SIG-M5 treated with dmso at 0.1 percent for 504 hours (cell line): ENCODE measurements at regions not wholly inside any gene's neighbourhood (a gene's known extent, or its start where the extent isn't known, plus 50 kb on each side); places are given as distances from the start of the nearest gene placed in this dataset.
A peak's percentile ranks its signal among the peaks of the same experiment; 100 is the strongest.
"Not testable (repeated sequence)": the region's sequence is repeated elsewhere in the genome, so short reads cannot be mapped to it uniquely, and the experiment has no call there.

Source experiments
- DNase-seq: peaks from one replicate; lab custom pipeline; 2025; ENCODE audit not compliant: unreplicated experiment; lab: John Stamatoyannopoulos, UW

DNA sequence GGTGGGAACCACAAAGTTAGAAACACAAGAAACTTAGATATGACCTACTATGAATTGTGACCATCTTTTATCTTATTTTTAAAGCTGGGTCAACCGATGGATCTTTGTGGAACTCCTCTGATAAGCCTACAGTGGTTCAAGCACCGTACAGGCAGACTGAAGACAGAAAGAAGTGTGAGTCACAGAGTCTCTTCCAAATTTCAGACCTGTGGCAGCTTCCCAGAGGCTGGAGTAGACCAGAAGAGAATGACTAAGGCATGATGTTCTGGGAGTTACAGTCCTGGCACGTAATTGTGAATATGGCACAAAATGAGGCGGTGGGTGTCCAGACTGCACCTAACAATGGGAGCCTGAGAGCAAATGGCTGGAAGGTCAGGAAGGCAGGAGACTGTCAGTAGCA lies 70.0 kb downstream of the LMO4 start:
- DNase-seq, result no peak

DNA sequence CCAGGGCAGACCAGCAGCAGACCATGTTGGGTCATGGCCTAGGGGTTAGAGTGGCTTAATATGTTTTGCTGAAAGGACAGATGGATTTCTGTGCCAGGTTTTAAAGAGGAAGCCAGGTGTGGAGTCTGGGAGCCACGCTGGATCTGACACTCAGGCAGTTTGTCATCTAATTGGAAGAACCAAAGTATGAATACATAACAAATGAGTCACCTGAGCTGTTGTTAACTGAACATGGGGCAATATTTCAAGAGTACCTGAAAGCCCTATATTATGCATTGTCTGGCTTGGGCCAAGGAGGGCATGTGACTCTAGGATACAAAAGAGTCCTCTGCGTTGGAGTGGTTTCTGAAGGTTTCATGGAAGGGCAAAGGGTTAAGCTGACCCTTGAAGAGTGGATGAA lies 70.6 kb downstream of the LMO4 start:
- DNase-seq, result no peak

DNA sequence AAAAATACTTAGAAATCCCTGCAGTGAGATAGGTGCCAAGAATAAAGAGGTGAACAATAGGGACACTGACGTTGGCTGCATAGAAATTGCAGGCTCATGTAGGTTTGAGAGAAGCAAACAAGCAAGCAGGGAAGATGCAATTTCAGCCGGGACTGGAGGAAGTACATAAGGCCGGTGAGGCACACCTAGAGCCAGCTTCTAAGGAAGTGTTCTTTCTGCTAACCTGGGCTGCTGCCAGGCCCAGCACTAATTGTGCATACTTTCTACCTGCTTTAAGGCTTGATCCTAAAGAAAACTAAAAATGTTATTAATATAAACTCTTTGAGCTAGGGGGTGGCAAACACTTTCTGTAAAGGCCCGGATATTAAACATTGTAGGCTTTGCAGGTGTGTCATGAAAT lies 71.0 kb downstream of the LMO4 start:
- no peak for DNase-seq

DNA sequence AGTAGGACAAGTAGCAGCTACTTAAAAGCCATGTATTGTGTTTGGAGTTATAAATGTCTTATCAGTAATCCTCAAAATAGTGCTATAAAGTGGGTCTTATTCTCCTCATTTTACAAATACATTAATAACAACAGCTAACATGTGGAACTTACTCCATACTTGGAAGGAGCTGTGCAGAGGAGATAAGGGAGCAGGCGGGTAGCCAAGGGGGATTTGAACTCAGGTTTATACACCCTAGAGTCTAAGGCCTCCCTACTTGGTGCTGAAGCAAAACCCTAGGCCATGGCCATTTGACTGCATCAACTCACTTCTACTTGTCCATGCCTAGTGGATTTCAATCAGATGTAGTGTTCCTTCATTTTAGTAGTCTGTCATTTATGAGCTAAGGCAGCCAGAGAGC lies 72.1 kb downstream of the LMO4 start:
- no peak for DNase-seq

DNA sequence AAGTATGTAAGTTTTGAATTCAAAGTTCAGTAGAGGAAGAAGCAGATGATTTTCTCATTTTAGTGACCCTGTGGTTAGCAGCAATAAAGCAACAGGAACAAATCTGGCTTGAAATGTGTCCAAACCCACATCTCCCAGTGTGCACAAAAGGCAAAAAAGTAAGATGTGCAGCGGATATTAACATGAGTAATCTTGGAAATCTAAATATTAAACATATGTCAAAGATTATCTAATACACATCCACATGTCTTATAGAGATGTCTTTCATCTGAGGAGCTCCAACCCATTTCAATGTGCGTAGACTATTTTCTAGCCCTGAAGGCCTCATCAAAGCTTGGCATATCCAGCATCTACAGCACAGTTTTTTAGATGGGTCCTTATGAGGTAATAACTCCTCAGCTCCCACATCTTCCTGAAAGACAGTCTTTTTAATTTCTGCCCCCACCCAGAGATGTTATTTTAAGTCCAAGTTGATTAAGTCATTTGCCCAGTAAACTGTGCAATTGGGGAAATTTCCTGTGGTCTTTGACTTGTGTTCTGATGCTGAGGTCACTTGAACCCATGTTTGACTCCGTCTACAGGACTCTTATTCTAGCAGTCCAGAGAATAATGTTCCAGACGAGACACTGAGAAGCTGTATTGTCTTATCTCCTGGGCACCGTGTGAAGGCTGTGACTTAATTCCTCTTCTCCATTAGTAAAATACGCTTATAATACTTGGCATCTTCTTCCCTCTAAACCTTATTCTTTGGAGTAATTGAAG lies 73.7 kb downstream of the LMO4 start:
- peak; percentile 31 for DNase-seq

DNA sequence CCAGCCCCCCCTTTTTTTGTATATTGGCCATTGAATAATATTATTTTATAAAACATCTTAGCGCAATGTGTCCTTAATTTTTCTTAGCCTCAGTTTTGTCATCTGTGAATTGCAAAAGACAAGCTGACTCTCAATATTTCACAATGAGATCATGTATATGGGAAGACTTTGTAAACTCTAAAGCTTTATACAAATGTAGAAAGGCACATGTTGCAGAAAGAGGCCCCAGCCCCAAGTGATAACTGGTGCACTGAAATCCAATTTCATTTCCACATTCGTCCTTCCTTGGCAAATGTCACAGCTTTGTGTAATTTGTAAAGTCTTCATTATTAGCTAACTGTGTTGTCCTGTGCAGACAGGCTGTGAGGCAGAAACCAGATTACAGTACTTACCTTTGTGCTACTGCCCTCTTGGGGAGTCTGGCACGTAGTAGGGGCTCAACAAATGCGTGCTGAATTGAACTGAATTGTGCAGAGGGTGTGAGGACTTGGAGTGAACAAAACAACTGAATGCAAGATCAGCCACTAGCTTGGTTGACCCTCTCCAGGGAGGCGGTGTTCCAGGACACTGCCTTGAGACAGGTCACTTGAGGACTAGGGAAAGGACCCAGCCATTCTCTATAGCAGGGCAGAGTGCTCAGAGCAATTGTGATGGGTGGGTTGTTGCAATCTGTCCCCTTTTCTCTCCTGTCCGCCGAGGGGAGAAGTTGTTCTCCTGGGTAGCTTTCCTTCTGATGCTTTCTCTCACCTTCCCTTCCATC lies 74.6 kb downstream of the LMO4 start:
- peak; percentile 61 for DNase-seq

DNA sequence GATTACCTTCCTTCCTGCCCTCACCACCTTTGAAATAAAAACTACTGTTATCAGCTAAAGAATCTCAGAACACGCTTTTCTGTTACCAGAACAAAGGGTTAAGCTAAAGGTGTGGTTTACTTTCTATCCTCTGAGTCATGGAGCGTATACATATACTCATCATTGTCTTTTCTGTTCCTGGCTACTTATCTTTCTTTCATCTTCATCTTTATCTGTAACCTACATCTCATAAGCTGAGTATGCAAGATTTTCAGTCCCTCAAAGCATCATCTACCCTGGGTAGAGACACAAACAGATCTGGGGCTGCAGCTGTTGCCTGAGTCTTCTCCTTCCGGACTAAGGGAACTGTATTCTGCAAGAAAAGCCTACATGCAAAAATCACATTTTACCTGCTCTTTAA lies 75.6 kb downstream of the LMO4 start:
- no peak for DNase-seq

DNA sequence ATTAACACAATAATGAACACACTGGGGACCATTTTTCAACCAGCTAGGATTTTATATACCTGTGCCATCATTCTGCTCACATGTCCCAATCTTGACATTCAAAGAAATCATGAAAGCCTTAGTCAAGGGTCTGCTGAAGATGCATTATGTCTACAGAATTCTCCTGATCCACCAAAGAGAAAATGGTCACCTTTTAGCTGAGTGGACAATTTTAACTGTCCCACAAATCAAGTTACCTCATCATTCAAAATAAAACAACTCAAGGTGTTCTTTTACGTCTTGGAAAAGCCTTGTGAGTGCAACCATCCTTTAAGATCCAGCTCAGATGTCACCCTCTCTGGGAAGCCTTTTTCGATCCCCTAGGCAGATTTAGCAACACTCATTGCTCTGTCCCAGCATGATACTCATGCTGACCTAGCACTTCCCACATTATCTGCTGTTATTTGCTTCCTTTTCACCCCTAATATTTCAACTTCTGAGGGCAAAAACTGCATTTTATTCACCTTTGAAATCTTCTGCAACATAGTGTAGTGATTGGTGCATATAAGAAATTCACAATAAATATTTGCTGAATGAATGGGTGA lies 80.1 kb downstream of the LMO4 start:
- no peak for DNase-seq

DNA sequence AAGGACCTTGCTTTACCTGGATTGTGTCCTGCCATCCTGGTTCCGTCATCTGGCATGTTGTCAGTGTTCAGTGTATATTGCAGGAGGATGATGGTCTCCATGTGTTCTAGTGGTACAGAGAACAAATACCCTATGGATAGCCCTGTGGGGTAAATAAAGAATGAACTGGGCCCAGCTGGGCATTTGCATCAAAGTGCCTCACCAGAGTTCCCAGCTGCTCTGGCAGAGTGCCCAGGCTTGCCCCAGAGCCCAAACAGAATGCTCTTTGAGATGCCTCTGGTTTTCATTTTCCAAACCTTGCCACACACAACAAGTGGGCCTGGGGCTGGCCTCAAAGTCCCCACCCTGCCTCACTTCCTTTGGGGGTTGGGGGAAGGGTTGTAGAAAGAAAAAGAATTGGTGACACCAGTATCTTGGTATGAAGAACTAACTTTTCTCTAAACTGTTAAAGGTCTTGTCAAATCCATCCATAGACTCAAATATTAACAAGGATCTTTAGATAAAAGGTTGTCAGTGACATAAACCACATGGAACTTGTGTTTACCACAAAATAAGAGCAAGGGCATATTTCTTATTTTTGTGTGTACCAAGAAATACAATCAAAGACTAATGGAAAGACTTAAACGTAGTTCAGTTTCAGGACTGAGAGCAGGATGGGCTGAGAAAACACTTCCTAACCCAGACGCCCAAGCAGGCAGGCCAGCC lies 82.2 kb downstream of the LMO4 start:
- DNase-seq, result no peak

DNA sequence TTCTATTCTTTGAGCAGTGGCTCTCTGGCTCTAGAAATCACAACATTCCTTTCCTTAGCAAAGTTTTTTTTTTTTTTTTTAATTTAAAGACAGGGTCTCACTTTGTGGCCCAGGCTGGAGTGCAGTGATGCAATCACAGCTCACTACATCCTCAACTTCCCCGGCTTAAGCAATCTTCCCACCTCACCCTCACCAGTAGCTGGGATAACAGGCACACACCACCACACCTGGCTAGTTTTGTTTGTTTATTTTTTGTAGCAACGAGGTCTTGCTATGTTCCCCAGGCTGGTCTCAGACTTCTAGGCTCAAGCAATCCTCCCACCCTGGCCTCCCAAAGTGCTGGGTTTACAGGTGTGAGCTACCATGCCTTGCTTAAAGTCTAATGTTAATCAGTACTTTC lies 85.2 kb downstream of the LMO4 start:
- DNase-seq, result not testable (repeated sequence)

DNA sequence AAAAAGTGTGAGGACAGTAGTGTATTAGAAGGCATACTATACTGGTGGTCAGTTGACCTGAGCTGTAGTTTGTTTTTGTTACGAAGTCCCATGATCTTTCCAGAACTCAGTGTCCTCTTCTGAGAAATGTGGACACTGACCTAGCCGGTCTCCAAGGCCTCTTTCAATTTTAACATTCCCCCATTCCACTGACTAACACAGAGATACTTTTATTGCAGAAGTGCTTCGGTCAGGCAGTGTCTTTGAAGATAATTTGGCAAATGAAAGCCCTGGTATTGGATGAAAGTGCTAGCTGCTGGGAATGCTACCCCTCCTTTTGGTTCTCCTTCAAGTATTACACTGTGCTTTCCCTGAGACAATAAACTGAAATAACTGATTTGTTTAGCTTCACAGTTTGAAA lies 89.4 kb downstream of the LMO4 start:
- no peak for DNase-seq

DNA sequence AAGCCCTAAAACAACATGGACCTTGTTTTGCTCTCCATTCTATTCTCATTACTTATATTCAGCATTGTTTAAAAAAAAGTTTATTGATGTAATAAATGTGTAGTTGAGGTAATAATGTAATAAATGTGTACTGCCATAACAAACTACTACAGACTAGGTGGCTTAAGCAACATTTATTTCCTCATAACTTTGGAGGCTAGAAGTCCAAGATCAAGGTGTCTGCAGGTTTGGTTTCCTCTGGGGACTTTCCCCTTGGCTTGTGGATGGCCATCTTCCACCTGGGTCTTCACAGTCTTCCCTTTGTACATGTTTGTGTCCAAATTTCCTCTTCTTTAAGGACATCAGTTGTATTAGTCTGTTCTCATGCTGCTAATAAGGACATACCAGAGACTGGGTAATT lies 93.1 kb downstream of the LMO4 start:
- DNase-seq, result no peak

DNA sequence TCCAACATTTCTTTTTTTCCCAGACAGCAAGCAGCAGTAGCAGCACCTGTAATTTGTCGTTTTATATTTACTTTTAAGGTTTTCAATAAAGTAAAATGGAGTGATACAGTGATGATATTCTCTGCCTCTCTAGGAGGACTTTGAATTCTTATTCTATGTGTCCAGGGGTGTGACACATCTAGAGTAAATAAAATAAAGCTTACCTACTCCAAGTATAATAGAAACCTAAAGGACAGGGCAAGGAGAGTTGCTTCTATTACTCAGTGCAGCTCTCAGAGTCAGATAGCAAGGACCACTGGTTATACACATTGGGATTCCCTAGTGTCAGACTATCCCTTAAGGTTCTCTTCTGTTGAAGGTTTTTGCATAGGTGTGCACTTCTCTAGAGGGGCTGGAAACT lies 95.9 kb downstream of the LMO4 start:
- no peak for DNase-seq

DNA sequence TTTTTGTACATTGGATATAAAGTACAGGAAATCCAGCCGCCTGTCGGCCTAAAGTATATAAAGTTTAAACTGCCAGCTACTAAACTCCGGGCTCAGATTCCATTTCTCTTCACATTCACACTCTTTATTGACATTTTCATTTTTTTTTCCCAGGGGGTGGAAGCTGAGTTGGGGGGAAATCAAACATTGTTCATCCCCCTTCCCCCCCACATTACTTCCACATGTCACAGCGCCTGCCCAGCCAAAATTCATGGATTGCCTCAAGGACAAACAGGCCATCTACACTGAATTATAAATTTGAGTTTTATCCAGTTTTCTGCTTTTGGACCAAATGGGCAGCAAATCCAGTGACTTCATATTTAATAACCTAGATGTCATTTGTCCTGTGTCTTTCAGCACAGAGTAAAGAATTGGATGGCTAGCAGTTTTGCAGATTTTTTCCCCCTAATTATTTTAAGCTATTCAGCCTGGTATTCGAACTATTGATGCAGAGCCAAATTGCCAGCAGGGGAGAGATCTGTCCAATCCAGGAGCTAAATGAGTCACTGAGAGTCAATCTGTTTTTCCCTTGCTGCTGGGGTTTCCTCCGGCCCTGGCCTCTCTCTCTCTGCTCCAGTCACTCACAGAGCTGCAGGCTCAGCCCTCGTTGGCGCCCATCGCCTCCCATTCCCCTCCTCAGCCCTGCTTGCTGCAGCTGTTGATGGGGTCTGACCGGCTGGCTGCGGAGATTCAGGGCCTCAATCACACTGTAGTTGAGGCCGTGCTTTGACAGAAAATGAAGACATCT lies 98.0 kb downstream of the LMO4 start:
- no peak for DNase-seq

DNA sequence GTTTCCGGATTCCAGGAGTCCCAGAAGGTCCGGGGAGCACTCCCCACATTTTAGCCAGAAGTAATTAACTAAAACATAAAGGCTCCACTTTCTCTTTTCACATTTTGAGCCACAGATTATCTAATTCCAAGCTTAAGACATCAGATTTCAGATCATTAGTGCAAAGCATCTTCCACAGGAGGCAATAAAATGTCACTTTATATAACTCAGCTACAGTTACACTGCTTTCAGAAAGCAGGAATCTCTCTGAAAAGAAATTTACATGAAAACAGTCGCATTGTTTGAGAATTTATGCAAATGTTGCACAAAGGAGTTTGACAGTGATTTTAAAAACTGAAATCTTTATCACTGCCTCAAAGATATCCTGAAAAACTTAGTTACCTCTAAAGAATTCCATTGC lies 99.7 kb downstream of the LMO4 start:
- no peak for DNase-seq

DNA sequence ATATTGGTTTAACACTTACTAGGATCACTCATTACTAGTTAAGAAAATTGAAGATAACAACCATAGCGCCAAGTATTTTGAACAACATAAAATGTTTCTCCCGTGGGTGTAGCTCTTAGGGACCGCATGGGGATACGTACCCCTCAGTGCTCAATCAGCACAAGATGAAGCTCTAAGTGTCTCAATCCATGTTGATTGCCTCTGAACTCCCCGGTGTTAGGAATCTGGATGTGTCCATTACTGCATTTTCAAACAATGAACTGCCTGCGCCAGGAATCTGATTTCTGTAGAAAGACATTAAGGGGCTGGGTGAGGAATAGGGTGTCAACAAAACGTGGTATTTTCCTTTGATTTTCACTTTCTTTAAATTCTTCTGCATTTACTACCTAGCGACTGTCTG lies 100.2 kb downstream of the LMO4 start:
- DNase-seq, result no peak

DNA sequence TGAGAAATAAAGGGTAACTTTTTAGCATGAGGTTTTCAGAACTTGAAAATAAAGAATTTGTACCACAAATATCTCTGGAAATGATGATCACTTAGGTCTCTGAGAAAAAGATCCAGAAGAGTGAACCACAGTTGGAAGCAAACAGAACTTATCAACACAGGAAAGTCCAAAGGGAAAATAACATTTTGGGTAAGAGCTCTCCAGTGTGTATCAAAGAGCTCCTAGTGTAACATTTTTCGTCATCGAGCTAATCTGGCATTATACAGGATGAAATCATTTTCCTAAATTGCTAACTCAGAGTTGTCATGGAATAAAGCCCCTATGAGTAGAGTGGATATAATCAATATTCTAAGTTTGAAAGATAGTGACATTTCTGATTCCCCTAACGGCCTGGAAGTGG lies 104.0 kb downstream of the LMO4 start:
- no peak for DNase-seq

DNA sequence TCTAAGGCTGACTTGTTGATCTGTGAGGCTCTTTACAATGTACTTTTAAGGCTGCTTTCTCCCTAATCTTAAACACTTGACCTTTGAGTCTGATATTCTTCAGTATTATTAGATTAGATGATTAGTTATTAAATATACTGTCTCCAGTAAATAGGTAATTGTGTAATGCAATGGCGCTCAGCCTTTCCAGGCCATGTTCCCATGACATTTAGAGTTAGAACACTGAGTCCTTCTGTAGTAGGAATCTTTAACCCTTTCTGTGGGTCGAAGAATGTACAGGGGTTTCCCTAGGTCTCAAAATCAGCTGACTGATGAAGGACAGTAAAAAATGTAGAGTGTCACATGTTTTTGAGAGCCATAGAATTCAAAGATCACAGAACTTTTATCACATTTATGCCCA lies 104.4 kb downstream of the LMO4 start:
- DNase-seq, result not testable (repeated sequence)

DNA sequence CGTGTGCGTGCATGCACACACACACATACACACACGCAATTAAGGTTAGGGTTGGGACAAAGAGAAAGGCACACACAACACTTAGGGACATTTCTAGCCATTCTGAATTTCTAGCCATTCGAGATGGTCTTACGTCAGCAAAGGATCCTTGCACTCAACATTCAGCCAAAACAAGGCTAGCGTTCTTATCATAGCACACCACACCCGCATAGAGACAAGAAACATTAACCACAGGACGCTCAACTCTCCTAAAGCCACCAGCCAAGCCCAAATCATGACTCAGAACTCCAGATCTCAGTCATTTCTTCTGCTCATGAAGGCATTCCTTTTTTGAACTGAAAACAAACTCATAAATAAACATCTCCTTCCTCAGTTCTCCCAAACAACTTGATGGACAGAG lies 106.8 kb downstream of the LMO4 start:
- no peak for DNase-seq

DNA sequence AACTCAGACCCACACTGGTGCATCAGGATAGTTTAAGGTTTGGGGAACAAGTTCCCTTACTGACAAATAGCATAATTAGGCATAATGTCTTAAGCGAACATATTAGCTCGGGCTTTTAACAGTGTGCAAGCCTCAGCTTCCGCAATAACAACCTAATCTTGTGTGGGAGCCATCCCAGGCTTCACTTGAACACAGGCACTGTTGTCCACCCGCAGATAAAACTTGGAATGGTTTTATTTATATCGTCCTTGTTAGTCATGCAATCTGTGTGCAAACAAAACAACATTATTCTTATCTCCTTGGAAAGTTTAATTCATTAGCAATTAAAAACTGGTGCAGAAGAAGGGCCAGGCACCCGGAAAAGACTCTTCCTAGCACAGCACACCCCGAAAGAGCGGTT lies 107.4 kb downstream of the LMO4 start:
- DNase-seq, result not testable (repeated sequence)

DNA sequence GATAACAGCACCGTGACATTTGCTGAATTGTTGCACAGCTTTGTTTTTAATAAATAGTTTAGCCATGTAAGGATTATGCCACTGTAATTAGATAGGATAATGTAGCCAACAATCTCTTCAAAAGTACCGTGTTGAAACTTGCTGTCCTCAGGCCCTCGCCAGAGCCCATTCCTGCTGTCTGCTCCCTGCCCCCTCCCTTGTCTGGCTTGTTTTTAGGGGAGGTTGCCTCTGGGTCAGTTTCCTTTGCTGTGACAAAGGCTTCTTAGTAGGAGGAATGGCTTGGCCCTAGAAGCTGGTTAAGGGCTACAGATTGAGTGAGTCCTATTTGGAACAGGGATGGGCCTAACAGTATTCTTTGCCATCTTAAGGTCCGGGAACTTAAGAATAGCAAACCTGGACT lies 107.9 kb downstream of the LMO4 start:
- no peak for DNase-seq
